ENCODE measurements at regions not wholly inside any gene's neighbourhood (a gene's known extent, or its start where the extent isn't known, plus 50 kb on each side); places are given as distances from the start of the nearest gene placed in this dataset.

DNA sequence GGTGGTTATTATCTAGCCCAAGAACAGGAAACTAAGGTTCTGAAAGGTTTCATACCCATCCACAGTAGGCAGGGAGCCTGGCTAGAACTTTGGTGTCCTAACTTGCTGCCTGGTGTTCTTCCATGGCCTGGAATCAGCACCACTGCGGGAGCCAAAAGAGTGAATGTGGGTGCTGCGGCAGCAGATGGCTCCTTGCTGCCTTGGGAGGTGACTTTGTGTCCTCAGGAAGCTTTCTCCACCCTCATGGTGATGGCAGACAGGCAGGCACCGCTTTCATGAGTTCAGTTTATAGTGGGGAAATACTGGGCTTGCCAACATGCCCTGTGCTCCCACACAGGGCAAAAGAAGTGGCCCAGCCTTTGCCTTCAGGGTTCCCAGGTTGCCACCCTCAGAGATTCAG, 385.2 kb downstream of the BCL11A start:
- Histone ChIP-seq H3K36me3 (no peaks in the 10 kb centered on the region), H3K27me3 (no peaks in the 10 kb centered on the region), H3K4me3 (no peak overlapping the region), H3K9me3 (no peaks in the 10 kb centered on the region), H3K27ac (no peak overlapping the region), H3K4me1 (no peaks in the 10 kb centered on the region)
- 38% methylated on average over 3 of the region's 3 CpGs for WGBS
- TF ChIP-seq POLR2A (IDR thresholded peaks at IDR 0.05), result no peak
- TF ChIP-seq, protein P1, sequence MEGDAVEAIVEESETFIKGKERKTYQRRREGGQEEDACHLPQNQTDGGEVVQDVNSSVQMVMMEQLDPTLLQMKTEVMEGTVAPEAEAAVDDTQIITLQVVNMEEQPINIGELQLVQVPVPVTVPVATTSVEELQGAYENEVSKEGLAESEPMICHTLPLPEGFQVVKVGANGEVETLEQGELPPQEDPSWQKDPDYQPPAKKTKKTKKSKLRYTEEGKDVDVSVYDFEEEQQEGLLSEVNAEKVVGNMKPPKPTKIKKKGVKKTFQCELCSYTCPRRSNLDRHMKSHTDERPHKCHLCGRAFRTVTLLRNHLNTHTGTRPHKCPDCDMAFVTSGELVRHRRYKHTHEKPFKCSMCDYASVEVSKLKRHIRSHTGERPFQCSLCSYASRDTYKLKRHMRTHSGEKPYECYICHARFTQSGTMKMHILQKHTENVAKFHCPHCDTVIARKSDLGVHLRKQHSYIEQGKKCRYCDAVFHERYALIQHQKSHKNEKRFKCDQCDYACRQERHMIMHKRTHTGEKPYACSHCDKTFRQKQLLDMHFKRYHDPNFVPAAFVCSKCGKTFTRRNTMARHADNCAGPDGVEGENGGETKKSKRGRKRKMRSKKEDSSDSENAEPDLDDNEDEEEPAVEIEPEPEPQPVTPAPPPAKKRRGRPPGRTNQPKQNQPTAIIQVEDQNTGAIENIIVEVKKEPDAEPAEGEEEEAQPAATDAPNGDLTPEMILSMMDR (IDR thresholded peaks at IDR 0.05), result no peak
- TF ChIP-seq EP300 (IDR thresholded peaks at IDR 0.05), result no peak
- TF ChIP-seq POLR2AphosphoS5 (IDR thresholded peaks at IDR 0.05), result no peak
- DNase-seq (ENCODE audit: low spot score in 2 of 2), result no peak

DNA sequence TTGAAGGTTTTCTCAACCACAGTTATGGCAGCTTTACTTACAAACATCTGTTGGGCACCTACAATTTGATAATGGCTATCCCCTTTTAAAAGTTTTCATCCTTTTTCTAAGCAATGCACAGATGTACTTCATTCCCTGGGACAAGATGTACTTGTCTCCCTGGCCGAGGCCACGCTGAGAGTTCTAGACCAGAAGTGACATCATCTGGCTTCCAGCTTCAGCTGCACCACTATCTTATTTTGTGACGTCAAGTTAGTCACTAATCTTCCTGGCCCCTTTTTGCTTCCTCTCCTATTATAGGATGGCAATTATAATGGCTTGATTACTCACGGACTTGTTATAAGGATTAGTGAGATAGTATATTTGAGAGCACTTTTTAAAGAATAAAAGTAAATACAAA, 386.4 kb downstream of the BCL11A start:
- Histone ChIP-seq H3K9me3 (no peaks in the 10 kb centered on the region), H3K4me3 (no peak overlapping the region), H3K36me3 (no peaks in the 10 kb centered on the region), H3K27ac (no peak overlapping the region), H3K27me3 (no peaks in the 10 kb centered on the region), H3K4me1 (no peaks in the 10 kb centered on the region)
- TF ChIP-seq EP300 (IDR thresholded peaks at IDR 0.05) (no peak), POLR2A (IDR thresholded peaks at IDR 0.05) (no peak), POLR2AphosphoS5 (IDR thresholded peaks at IDR 0.05) (no peak)
- TF ChIP-seq, protein P1 (IDR thresholded peaks at IDR 0.05), result no peak
- 78% methylated on average over 4 of the region's 4 CpGs for WGBS
- DNase-seq (ENCODE audit: low spot score in 2 of 2), result no peak

DNA sequence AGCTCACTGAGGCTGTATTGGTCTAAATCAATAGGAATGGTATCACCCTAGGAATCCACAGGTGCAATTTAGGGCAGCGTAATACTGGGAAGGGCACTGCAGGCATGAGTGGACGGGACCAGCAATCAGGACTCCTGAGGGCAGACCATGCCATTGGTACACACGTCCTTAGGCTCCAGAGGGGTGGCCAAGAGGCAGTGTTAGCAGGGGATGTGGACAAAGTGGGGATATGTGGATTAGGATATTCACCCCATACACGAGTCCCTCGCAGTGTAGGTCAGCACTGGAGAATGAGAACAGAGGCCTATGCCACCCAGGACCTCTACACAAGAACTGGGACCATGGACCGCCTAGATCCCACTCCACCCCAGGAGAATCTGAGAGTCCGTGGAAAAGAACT, 389.8 kb downstream of the BCL11A start:
- Histone ChIP-seq H3K9me3 (no peaks in the 10 kb centered on the region), H3K4me3 (no peak overlapping the region), H3K4me1 (no peaks in the 10 kb centered on the region), H3K36me3 (no peaks in the 10 kb centered on the region), H3K27me3 (no peaks in the 10 kb centered on the region), H3K27ac (no peak overlapping the region)
- WGBS, result 94% methylated on average over 6 of the region's 7 CpGs
- DNase-seq (ENCODE audit: low spot score in 2 of 2), result no peak
- TF ChIP-seq, protein P1 (IDR thresholded peaks at IDR 0.05), result no peak
- TF ChIP-seq POLR2AphosphoS5 (IDR thresholded peaks at IDR 0.05) (no peak), EP300 (IDR thresholded peaks at IDR 0.05) (no peak), POLR2A (IDR thresholded peaks at IDR 0.05) (no peak)

DNA sequence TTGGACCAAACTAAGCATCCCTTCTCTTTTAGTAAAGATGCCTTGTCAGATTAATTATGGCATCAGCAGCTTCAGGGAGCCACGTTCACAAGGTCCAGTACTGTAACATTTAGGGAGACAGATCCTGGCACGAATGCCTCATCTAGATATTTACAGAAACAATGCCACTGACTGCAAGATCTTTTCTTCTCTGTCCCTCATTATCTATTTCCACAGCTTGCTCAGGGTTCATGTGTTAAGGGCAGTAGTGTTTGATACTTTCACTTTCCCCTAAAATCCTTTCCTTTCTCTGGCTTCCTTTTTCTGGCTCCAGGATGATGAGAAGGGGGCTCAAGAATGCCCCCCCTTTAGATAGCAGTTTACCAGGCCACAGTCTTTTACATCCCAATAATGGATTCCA, 393.9 kb downstream of the BCL11A start:
- DNase-seq (ENCODE audit: low spot score in 2 of 2), result no peak
- WGBS, result 55% methylated on average over 2 of the region's 2 CpGs
- TF ChIP-seq EP300 (IDR thresholded peaks at IDR 0.05) (no peak), POLR2A (IDR thresholded peaks at IDR 0.05) (no peak), POLR2AphosphoS5 (IDR thresholded peaks at IDR 0.05) (no peak)
- TF ChIP-seq, protein P1 (IDR thresholded peaks at IDR 0.05), result no peak

GRCh38 chr2:60158262-60158661, 395.2 kb downstream of the BCL11A start:
- Histone ChIP-seq H3K4me3 (no peak overlapping the region), H3K9me3 (no peaks in the 10 kb centered on the region), H3K36me3 (no peaks in the 10 kb centered on the region), H3K27me3 (no peaks in the 10 kb centered on the region), H3K4me1 (no peaks in the 10 kb centered on the region), H3K27ac (no peak overlapping the region)
- WGBS, result 53% methylated on average over 1 of the region's 1 CpG
- no peak for DNase-seq (ENCODE audit: low spot score in 2 of 2)
- TF ChIP-seq, protein P1 (IDR thresholded peaks at IDR 0.05), result no peak
- TF ChIP-seq POLR2A (IDR thresholded peaks at IDR 0.05) (no peak), EP300 (IDR thresholded peaks at IDR 0.05) (no peak), POLR2AphosphoS5 (IDR thresholded peaks at IDR 0.05) (no peak)

More for the DNA sequence above, 393.9 kb downstream of the BCL11A start:
- Histone ChIP-seq H3K27me3 (no peaks in the 10 kb centered on the region), H3K4me3 (no peak overlapping the region), H3K9me3 (no peaks in the 10 kb centered on the region), H3K4me1 (no peaks in the 10 kb centered on the region), H3K36me3 (no peaks in the 10 kb centered on the region), H3K27ac (no peak overlapping the region)
